ENCODE measurements at regions not wholly inside any gene's neighbourhood (a gene's known extent, or its start where the extent isn't known, plus 50 kb on each side); places are given as distances from the start of the nearest gene placed in this dataset.
"Not testable (repeated sequence)": the region's sequence is repeated elsewhere in the genome, so short reads cannot be mapped to it uniquely, and the experiment has no call there.

GRCh38 chr14:77985211-77985615 lies 185.0 kb upstream of the NRXN3 start:
- peak; percentile 51 for DNase-seq

DNA sequence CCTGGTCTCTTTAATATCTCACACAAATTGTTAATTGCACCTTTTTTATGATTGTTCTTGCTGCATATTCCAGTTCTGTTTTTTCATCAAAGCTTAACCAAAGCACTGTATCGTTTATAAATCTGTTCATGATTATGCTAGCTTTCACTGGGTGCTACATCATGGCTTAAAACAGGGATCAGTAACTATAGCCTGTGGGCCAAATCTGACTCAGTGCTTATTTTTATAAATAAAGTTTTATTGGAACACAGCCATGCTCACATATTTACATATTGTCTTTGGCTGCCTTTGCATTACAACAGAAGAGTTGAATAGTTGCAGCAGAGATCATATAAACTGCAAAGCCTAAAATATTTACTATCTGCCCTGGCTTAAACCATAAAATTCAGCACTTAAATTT lies 183.4 kb upstream of the NRXN3 start:
- peak; percentile 16 for DNase-seq

- no peak for DNase-seq
Observed at GRCh38 chr14:77988096-77988870, 181.9 kb upstream of the NRXN3 start.

GRCh38 chr14:77988970-77989369 lies 181.2 kb upstream of the NRXN3 start:
- DNase-seq = peak; percentile 24

DNA sequence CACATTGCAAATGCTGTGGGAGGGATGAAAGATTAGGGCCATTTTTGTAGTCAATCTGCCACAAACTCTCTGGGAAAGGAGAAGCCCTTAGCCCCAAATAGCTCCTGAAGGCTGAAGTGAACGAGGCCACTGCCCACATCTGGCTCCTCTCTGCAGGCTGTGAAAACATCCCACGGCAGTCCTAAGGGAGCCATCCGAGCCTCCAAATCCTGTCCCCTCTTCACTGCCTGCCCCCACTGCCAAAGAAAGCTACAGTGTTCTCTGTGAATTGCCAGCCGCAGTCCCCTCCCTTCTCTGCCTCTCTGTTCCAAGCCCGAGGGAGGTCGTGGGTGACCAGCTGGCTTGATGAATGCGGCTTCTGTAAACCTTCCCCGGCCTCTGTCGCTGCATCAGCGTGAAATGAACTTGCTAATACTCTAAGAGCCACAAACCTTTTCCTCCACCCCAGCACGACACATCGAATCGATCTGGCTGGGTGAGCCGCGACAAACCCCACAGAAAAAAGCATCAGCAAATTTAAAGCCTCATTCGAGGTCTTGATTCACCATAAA lies 180.7 kb upstream of the NRXN3 start:
- no peak for DNase-seq

- no peak for DNase-seq
Observed at GRCh38 chr14:77990337-77990736, 179.8 kb upstream of the NRXN3 start.

DNA sequence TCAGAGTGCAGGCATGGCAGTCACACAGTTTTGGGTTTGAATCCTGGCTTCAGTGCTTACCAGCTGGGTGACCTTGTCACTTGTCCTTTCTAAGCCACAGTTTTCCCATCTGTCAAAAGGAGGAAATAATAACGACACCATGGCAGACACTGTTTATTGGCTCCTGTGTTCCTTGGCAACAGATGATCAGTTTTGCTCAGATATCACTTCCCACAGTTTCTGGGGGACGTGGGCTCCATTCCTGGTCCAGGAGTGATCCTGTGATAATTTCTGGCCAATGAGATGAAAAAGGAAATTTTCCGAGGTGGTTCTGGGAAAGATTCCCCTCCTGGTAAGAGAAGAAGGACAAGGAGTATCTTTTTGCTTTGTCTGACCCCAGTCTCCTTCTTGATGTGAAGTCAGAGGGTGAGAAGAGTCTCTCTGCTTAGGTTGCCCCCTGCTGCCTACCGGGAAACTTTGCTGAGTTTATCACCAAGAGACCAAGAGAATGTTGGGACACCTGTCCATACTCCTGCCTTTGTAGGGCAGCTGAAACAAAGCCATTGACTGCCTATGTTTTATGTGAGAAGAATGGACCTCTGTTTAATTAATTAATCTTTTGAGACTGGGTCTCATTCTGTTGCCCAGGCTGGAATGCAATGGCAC lies 178.9 kb upstream of the NRXN3 start:
- no peak for DNase-seq

- no peak for DNase-seq
Observed at GRCh38 chr14:78005325-78005724, 164.8 kb upstream of the NRXN3 start.

GRCh38 chr14:78007160-78007559 lies 163.0 kb upstream of the NRXN3 start:
- no peak for DNase-seq

DNA sequence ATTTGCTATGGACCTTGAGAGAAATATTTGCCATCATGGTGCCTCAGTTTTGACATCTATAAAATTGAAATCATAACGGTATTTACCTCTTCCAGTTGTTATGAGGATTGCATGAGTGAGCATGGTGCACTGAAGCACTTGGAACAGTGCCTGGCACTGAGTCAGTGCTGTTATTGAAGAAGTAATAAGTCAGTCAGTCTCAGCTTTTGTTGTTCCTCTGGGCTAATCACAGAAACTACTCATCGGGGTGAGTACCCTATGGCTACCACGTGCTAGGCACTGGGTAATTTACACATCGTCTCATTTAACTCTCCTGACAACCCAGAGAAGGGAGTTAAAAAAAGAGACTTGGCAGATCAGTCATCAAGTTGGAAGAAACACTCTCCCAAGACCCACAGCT lies 159.5 kb upstream of the NRXN3 start:
- DNase-seq = peak; percentile 21

- DNase-seq = not testable (repeated sequence)
Observed at GRCh38 chr14:78013911-78014310, 156.3 kb upstream of the NRXN3 start.

DNA sequence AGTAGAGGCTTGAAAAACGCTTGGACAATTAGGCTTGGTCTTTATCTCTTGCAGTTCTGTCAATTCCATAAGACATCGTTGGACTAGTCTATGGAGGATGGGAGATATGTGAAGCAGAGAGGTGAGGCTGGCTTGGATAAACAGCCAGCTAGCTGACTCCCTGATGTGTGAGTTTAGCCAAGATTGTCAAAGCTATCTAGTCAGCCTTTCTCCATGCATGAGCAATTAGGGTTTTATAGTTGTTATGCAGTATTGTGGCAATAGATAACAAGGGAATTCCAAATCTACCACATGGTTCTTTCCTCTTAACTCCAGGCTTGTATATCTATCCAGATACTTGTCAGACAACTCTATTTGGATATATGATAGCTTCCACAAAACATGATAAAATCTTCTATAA lies 153.6 kb upstream of the NRXN3 start:
- no peak for DNase-seq

- no peak for DNase-seq
Observed at GRCh38 chr14:78018283-78018682, 151.9 kb upstream of the NRXN3 start.

DNA sequence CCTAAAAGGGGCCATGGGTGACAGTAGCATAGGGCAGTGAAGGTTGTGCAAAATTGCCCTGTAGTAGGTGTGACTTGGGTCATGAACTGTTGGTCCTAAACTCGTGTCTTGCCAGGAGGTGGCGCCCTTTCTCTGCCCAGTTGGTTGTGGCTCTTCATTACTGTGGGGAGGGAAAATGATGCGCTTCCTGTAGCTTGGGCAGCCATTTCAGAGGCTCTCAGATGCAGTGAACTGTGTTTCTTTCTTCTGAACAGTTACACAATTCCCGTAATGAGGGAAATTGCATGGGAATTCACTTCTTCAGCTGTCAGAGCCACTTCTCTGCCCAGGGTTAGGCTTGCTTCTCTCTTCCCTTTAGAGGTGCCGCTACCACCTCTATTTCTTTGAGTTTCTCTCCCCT lies 148.1 kb upstream of the NRXN3 start:
- peak; percentile 44 for DNase-seq

GRCh38 chr14:78023112-78023511 lies 147.1 kb upstream of the NRXN3 start:
- no peak for DNase-seq

GRCh38 chr14:78028471-78028870 lies 141.7 kb upstream of the NRXN3 start:
- no peak for DNase-seq

GRCh38 chr14:78029601-78030372 lies 140.4 kb upstream of the NRXN3 start:
- peak; percentile 1 for DNase-seq

GRCh38 chr14:78043349-78043748 lies 126.8 kb upstream of the NRXN3 start:
- DNase-seq = no peak

DNA sequence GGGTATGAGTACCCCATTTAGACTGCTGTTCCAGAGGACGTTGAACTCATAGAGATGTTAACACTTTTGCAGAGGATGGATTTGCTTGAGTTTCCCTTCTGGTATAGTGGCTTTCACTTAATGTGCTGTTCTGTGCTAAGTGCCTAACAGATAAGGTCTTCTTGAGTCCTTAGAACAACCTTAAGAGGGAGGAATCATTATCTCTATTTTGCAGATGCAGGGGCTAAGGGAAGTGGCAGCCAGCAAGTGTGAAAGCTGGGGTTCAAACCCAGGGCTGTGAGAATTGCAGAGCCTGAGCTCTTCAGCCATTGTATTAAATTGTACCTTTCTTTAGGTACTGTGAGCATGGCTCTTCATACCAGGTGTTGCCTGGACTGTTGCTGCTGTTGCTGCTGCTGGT lies 122.1 kb upstream of the NRXN3 start:
- DNase-seq = no peak

DNA sequence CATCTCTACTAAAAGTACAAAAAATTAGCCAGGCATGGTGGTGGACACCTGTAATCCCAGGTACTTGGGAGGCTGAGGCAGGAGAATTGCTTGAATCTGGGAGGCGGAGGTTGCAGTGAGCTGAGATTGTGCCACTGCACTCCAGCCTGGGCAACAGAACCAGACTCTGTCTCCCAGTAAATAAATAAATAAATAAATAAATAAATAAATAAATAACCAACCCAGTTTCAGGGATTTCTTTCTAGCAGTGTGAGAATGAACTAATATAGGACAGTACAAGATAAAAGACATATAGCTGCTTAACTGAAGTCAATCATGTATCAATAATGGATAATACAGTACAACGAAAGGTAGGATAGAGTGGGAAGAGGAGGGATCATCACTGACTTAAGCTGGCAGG lies 113.3 kb upstream of the NRXN3 start:
- DNase-seq = not testable (repeated sequence)

GRCh38 chr14:78070344-78070743 lies 99.8 kb upstream of the NRXN3 start:
- no peak for DNase-seq

- DNase-seq = no peak
Observed at GRCh38 chr14:78071016-78071549, 99.1 kb upstream of the NRXN3 start.

GRCh38 chr14:78073028-78073427 lies 97.1 kb upstream of the NRXN3 start:
- DNase-seq = no peak
